HG03565 (cell line): ENCODE measurements at regions not wholly inside any gene's neighbourhood (a gene's known extent, or its start where the extent isn't known, plus 50 kb on each side); places are given as distances from the start of the nearest gene placed in this dataset.
"Not testable (repeated sequence)": the region's sequence is repeated elsewhere in the genome, so short reads cannot be mapped to it uniquely, and the experiment has no call there.

Experiments used
- ATAC-seq: cut with Tn5 transposase; IDR thresholded peaks from one replicate; pipeline ENCODE4 v1.9.1; 2021; ENCODE audit warnings: mild to moderate bottlenecking, moderate library complexity; ENCODE audit not compliant: unreplicated experiment

GRCh38 chr9:22975951-22976350, 529.3 kb downstream of the DMRTA1 start:
- no peak for ATAC-seq

- ATAC-seq: no peak
Observed at GRCh38 chr9:22976454-22976853, 529.8 kb downstream of the DMRTA1 start.

GRCh38 chr9:22980429-22980828, 533.8 kb downstream of the DMRTA1 start:
- not testable (repeated sequence) for ATAC-seq

- no peak for ATAC-seq
Observed at GRCh38 chr9:22986556-22986955, 539.9 kb downstream of the DMRTA1 start.

- ATAC-seq: no peak
Observed at GRCh38 chr9:22990349-22990748, 543.7 kb downstream of the DMRTA1 start.

DNA sequence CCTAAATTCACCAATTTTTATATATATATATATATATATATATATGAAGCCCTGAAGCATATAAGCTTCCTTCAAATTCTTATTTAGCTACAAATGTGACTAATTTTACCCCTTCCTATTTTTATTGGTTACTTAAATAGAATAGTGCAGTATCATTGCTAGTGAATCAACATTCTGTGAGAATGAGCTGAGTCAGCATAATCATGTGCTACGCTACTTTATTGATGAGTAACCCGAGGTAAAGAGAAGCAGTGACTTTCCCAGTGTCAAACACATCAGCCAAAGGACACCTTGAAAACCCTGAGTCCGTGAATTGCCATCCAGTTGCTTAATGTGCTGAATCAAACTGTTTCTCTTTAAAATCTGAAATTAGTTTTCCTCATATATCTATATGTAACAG, 546.2 kb downstream of the DMRTA1 start:
- no peak for ATAC-seq

- ATAC-seq: no peak
Observed at GRCh38 chr9:22997923-22998322, 551.3 kb downstream of the DMRTA1 start.

DNA sequence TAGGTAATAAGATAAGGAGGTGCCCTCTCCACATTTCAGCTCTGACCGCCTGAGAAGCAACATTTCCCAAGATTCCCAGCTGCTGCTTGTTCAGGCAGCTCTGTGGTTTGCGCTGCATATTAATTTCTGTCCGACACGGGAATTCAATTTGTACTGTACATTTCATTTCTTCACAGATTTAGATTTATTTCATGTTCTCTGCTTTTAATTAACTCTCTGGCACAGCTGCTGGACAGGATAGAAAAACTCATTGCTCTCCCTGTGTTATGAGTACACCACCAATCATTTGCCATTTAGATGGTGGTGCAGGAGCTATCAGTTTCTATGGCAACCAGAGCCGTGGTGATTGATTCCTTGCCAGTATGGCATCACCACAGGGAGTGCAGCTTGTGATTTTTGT, 558.5 kb downstream of the DMRTA1 start:
- no peak for ATAC-seq

DNA sequence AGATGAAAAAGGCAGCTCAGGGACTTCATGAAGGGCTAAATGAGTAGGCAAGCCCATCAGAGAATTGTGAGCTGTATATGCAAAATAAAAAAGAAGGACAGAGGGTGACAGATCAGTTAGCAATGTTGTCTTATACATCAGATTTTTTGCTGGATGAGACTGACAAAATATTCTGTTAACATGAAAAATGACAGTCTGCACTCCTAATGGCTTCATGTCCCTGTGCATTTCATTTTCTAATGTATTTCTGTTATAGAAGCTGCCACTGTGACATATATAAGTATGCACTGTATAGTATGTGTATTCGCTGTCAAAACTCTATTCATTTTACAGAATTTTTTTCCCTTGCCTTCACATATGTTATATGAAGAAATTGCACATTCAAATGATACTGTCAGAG, 559.5 kb downstream of the DMRTA1 start:
- no peak for ATAC-seq

- ATAC-seq: no peak
Observed at GRCh38 chr9:23011669-23012068, 565.0 kb downstream of the DMRTA1 start.

DNA sequence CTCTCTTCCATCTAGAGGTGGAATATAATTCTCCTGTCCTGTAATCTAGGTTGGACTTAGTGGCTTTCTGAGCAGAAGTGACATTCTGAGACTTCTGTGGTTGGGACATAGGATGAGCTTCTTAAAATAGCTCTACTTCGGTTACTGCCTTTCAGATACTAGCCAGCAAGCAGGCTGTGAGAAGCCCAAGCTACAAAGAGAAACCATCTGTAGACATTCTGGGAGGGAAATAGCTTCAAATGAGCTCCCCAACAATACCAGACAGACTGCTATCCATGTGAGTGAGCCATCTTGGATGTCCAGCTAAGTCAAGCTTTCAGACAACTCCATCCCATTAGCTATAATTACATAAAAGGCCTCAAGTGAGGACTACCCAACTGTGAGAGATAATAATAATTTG, 568.9 kb downstream of the DMRTA1 start:
- no peak for ATAC-seq

DNA sequence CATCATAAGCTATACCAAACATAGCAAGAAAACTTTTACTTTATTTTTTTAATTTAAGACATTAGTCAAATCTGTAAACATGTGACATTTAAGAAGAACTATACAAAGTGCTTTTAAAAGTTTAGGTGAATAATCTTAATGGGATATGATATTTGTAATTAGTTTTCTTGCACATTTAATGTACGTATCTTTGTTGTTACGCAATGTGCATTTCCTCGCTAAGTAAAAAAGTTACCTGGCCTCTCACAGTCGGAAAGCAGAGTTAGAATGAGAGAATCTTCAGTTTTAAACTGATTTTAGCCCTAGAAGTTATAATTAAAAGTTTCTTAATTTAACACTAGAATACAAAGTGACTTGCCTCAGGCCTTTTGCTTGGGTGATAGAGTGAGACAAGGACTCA, 589.8 kb downstream of the DMRTA1 start:
- no peak for ATAC-seq

- no peak for ATAC-seq
Observed at GRCh38 chr9:23039402-23039801, 592.8 kb downstream of the DMRTA1 start.

- no peak for ATAC-seq
Observed at GRCh38 chr9:23041466-23041865, 594.8 kb downstream of the DMRTA1 start.

GRCh38 chr9:23044549-23044948, 597.9 kb downstream of the DMRTA1 start:
- no peak for ATAC-seq

DNA sequence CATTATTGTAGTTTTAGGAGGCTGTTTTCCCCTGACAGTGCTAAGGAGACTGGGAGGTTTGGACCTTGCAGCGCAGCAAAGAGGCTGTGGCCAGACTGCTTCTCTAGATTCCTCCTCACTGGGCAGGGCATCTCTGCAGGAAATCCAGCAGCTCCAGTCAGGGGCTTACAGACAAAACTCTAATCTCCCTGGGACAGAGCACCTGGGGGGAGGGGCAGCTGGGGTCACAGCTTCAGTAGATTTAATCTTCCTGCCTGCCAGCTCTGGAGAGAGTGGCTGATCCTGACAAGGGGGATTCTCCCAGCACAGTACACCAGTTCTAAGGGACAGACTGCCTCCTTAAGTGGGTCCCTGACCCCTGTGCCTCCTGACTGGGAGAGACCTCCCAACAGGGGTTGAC, 599.4 kb downstream of the DMRTA1 start:
- ATAC-seq: not testable (repeated sequence)

DNA sequence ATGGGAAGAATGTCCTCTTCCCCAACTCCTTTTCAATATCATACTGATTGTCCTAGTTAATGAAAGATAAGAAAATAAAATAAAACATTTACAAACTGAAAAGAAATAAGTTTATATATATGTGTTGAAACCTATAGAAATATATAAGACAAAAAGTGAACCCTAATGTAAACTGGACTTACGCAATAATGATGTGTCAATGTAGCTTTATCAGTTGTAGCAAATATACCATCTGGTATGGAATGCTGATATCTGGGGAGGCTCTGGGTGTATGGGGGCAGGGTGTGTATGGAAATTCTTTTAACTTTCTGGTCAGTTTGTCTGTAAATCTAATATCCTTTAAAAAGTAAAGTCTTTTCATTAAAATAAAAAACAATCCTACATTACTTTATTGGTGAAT, 603.9 kb downstream of the DMRTA1 start:
- ATAC-seq: no peak

- ATAC-seq: no peak
Observed at GRCh38 chr9:23073136-23073535, 626.5 kb downstream of the DMRTA1 start.

- ATAC-seq: no peak
Observed at GRCh38 chr9:23079798-23080197, 633.2 kb downstream of the DMRTA1 start.

GRCh38 chr9:23081377-23081776, 634.8 kb downstream of the DMRTA1 start:
- no peak for ATAC-seq

DNA sequence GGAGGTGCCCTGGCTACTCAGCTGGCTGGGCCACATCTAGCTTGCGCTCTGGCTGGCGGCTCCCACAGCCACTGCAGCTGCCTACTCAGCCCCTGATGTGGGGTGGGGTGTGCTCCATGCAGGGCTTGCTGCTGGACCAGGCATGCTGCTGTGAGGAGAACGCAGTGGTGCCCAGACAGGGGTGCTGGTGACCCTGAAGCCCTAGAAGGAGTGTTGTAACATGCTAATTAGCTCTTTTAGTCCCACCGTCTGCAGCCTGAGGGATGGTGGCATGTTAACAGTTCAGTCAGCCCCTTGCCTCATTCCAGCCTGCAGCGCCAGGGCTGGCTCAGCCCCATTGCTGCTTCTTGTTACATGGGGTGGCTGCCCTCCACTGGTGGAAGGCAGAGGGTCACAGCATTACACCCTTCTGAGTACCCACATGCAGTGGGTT, 642.3 kb downstream of the DMRTA1 start:
- no peak for ATAC-seq

DNA sequence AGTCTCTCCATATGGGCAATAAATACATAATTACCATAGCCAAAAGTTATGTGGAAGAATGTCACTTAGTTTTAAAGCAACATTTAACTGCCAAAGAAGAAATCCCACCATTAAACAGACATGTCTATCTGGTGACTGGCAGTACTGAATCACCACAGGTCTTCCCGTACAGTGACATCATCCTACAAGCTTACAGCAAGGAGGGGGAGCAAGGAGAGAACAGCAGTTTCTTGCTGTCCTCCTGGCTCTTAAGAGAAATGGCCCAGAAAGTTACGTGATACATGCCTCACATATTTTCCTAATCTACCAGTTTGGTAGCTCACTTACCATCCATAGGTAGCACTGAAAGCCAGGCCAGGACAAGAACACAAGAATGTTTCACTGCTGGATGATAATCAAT, 671.0 kb downstream of the DMRTA1 start:
- no peak for ATAC-seq

DNA sequence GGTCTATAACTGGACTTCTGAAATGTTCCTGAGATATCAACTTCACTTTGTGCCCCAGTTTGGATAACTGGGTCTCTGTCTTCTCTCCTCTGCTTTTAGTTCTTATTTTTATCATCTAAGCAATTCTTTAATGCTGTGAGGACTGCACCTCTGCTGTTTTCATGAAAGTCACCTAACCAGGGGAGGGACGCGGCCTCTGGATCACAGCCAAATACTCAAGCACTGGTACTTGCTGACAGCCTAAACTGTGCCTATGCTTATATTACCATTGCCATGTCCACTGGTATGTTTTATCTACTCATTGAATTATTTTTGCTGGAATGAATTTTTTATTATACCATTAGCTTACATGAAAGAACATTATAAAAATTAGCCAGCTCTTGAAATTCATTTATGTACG, 674.0 kb downstream of the DMRTA1 start:
- no peak for ATAC-seq
